Neural cell (in vitro differentiated cells): ENCODE measurements at regions not wholly inside any gene's neighbourhood (a gene's known extent, or its start where the extent isn't known, plus 50 kb on each side); places are given as distances from the start of the nearest gene placed in this dataset.

ENCODE experiments used
- H2AFZ ChIP-seq: fragments of 200-600, 300-800 bp; sonication (generic), shearing (Covaris generic); 2 replicates; pipeline ENCODE4 v1.6.0; 2014; ENCODE audit warnings: low read depth, mild to moderate bottlenecking, antibody characterized with exemption, low read length, moderate library complexity
- H3F3A ChIP-seq: fragments of 200-600 bp; shearing (Covaris generic); 2 replicates; pipeline ENCODE4 v1.6.1; 2016; ENCODE audit warnings: mild to moderate bottlenecking, moderate library complexity, mixed read lengths, antibody characterized with exemption, low read length; ENCODE audit not compliant: insufficient read depth, poor library complexity, severe bottlenecking
- H3K27ac ChIP-seq: fragments of 200-600, 300-800 bp; sonication (generic), shearing (Covaris generic); 2 replicates; pipeline ENCODE4 v1.5.1; 2014; ENCODE audit warnings: mild to moderate bottlenecking, low read length, moderate library complexity
- H3K27me3 ChIP-seq: fragments of 300-800, 200-600 bp; sonication (generic), shearing (Covaris generic); 2 replicates; pipeline ENCODE4 v1.6.0; 2014; ENCODE audit warnings: mild to moderate bottlenecking, low read depth, low read length, moderate library complexity; ENCODE audit not compliant: insufficient read depth
- H3K36me3 ChIP-seq: fragments of 300-800, 200-600 bp; sonication (generic), shearing (Covaris generic); 2 replicates; pipeline ENCODE4 v1.5.1; 2014; ENCODE audit warnings: mild to moderate bottlenecking, antibody characterized with exemption, low read length, moderate library complexity; ENCODE audit not compliant: insufficient read depth
- H3K4me2 ChIP-seq: fragments of 300-800, 200-600 bp; sonication (generic), shearing (Covaris generic); 2 replicates; pipeline ENCODE4 v1.6.0; 2014; ENCODE audit warnings: mild to moderate bottlenecking, low read length
- H3K4me3 ChIP-seq: fragments of 300-800, 200-600 bp; sonication (generic), shearing (Covaris generic); 2 replicates; pipeline ENCODE4 v1.5.1; 2014; ENCODE audit warnings: mild to moderate bottlenecking, low read length, moderate library complexity
- H3K79me2 ChIP-seq: fragments of 200-600 bp; shearing (Covaris generic); replicated peaks from 2 replicates; pipeline ENCODE4 v1.6.0; 2014; ENCODE audit warnings: mild to moderate bottlenecking, low read length, moderate library complexity; ENCODE audit not compliant: insufficient read depth
- H3K9ac ChIP-seq: fragments of 300-800, 200-600 bp; sonication (generic), shearing (Covaris generic); 2 replicates; pipeline ENCODE4 v1.6.1; 2016; ENCODE audit warnings: mild to moderate bottlenecking, low read length, mixed read lengths
- H3K9me2 ChIP-seq: fragments of 200-600 bp; shearing (Covaris generic); 2 replicates; pipeline ENCODE4 v1.6.1; 2016; ENCODE audit warnings: mild to moderate bottlenecking, low read length, mixed read lengths; ENCODE audit not compliant: insufficient read depth
- H3K9me3 ChIP-seq: fragments of 200-600, 300-800 bp; sonication (generic), shearing (Covaris generic); 2 replicates; pipeline ENCODE4 v1.6.1; 2016; ENCODE audit warnings: mild to moderate bottlenecking, mixed run types, low read length, moderate library complexity, mixed read lengths
- H4K20me1 ChIP-seq: fragments of 200-600 bp; shearing (Covaris generic); 2 replicates; pipeline ENCODE4 v1.6.1; 2016; ENCODE audit warnings: mild to moderate bottlenecking, mixed run types; ENCODE audit not compliant: insufficient read depth
- EP300 ChIP-seq: fragments of 450-650 bp; conservative IDR thresholded peaks from 2 replicates; pipeline ENCODE4 v1.6.1; 2014; ENCODE audit warnings: antibody characterized with exemption, mild to moderate bottlenecking, moderate library complexity; ENCODE audit not compliant: poor library complexity, severe bottlenecking
- EZH2 ChIP-seq: fragments of 200-600, 300-800 bp; shearing (Covaris generic), sonication (generic); IDR thresholded peaks from 2 replicates; pipeline ENCODE4 v1.6.1; 2014; ENCODE audit warnings: antibody characterized with exemption, low read length, borderline replicate concordance, mild to moderate bottlenecking; ENCODE audit not compliant: insufficient read depth, poor library complexity, severe bottlenecking
- MXI1 ChIP-seq: fragments of 450-650 bp; conservative IDR thresholded peaks from 2 replicates; pipeline ENCODE4 v1.6.1; 2014; ENCODE audit warnings: antibody characterized with exemption, mild to moderate bottlenecking; ENCODE audit not compliant: poor library complexity, severe bottlenecking
- POLR2AphosphoS5 ChIP-seq: IDR thresholded peaks from 2 replicates; pipeline ENCODE4 v1.6.1; 2012
- RAD21 ChIP-seq: fragments of 450-650 bp; conservative IDR thresholded peaks from 2 replicates; pipeline ENCODE4 v1.6.1; 2014; ENCODE audit warnings: antibody characterized with exemption, mild to moderate bottlenecking, moderate library complexity
- SMC3 ChIP-seq: fragments of 450-650 bp; conservative IDR thresholded peaks from 2 replicates; pipeline ENCODE4 v1.6.1; 2014; ENCODE audit warnings: antibody characterized with exemption, mild to moderate bottlenecking, moderate library complexity; ENCODE audit not compliant: poor library complexity
- TAF1 ChIP-seq: IDR thresholded peaks from 2 replicates; pipeline ENCODE4 v1.6.1; 2012; ENCODE audit warnings: low read depth
- TF ChIP-seq, protein P1 (sequence below): IDR thresholded peaks from 2 replicates; pipeline ENCODE4 v1.6.1; 2012; ENCODE audit warnings: borderline replicate concordance
- TF ChIP-seq, protein P2 (sequence below): fragments of 450-650 bp; IDR thresholded peaks from 2 replicates; pipeline ENCODE4 v1.5.1; 2014; ENCODE audit warnings: antibody characterized with exemption, mild to moderate bottlenecking, moderate library complexity; ENCODE audit not compliant: poor library complexity, severe bottlenecking

DNA sequence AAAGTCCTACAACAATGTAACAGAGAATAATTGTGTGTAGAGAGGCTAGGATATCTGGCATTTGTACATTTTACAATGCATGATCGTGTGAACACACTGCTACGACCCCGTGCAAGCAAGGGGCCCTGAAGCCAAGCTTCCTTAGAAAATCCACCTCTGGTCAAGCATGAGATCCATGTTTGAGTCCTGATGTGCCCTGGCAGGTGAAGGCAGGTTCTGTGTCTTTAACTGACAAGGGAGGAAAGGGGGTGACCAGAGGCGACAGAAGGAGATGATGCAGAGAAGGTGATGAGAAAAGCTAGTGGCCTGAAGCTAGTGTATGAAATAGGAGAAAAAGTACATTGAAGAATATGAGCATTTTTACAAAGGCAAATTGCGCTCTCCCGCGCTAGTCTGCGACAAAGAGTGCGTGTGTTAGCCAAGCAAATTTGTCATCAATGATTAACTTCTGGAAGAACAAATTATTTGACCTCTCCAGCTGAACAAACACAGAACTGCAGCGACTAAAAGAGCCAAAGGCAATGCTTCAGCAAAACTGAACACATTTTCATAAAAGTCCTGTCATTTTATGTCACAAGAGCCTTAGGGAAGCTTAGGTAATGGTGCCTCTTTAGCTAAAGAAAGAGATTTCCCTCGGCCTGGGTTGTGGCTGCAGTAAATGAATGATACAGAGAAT, 101.7 kb upstream of the DAPK1 start:
- no peaks in the 10 kb centered on the region for H3K79me2 ChIP-seq
- H3K9me3 ChIP-seq = no peaks in the 10 kb centered on the region
- no peak overlapping the region for H3K4me2 ChIP-seq
- TF ChIP-seq, protein P1, sequence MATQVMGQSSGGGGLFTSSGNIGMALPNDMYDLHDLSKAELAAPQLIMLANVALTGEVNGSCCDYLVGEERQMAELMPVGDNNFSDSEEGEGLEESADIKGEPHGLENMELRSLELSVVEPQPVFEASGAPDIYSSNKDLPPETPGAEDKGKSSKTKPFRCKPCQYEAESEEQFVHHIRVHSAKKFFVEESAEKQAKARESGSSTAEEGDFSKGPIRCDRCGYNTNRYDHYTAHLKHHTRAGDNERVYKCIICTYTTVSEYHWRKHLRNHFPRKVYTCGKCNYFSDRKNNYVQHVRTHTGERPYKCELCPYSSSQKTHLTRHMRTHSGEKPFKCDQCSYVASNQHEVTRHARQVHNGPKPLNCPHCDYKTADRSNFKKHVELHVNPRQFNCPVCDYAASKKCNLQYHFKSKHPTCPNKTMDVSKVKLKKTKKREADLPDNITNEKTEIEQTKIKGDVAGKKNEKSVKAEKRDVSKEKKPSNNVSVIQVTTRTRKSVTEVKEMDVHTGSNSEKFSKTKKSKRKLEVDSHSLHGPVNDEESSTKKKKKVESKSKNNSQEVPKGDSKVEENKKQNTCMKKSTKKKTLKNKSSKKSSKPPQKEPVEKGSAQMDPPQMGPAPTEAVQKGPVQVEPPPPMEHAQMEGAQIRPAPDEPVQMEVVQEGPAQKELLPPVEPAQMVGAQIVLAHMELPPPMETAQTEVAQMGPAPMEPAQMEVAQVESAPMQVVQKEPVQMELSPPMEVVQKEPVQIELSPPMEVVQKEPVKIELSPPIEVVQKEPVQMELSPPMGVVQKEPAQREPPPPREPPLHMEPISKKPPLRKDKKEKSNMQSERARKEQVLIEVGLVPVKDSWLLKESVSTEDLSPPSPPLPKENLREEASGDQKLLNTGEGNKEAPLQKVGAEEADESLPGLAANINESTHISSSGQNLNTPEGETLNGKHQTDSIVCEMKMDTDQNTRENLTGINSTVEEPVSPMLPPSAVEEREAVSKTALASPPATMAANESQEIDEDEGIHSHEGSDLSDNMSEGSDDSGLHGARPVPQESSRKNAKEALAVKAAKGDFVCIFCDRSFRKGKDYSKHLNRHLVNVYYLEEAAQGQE = peak; percentile 23
- no peak for TF ChIP-seq POLR2AphosphoS5
- H4K20me1 ChIP-seq = no peaks in the 10 kb centered on the region
- H3K36me3 ChIP-seq = no peaks in the 10 kb centered on the region
- H3K27me3 ChIP-seq = no peaks in the 10 kb centered on the region
- H2AFZ ChIP-seq = peak overlapping the region; percentile 40
- no peak overlapping the region for H3K4me3 ChIP-seq
- H3K9ac ChIP-seq = peak overlapping the region; percentile 13
- H3K27ac ChIP-seq = peak overlapping the region; percentile 49
- H3K9me2 ChIP-seq = no peaks in the 10 kb centered on the region
- no peaks in the 10 kb centered on the region for H3F3A ChIP-seq

DNA sequence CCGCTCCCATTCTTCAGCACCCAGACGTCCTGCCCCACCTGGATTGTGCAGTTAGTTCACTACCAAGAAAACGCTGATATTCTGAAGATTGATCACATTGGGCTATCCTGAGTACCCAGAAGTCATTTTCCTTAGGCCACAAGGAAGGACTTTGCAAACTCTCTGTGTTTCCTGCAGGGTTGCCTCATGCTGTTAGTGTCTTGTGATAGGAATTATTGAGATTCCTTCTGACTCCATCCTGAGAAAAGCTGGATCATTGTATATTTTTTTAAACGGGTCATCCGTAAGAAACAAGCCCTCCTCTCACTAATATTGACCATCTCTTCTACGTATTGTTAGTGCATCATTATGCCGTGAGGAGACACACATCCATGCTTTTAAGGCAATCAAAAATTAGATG, 96.0 kb upstream of the DAPK1 start:
- no peaks in the 10 kb centered on the region for H3K27me3 ChIP-seq
- no peaks in the 10 kb centered on the region for H4K20me1 ChIP-seq
- no peaks in the 10 kb centered on the region for H3K9me2 ChIP-seq
- H2AFZ ChIP-seq = no peak overlapping the region
- no peaks in the 10 kb centered on the region for H3F3A ChIP-seq
- H3K36me3 ChIP-seq = no peaks in the 10 kb centered on the region
- H3K9ac ChIP-seq = no peak overlapping the region
- no peak overlapping the region for H3K4me3 ChIP-seq
- no peak overlapping the region for H3K4me2 ChIP-seq
- no peak for TF ChIP-seq POLR2AphosphoS5
- no peaks in the 10 kb centered on the region for H3K9me3 ChIP-seq
- H3K79me2 ChIP-seq = no peaks in the 10 kb centered on the region
- H3K27ac ChIP-seq = no peak overlapping the region

DNA sequence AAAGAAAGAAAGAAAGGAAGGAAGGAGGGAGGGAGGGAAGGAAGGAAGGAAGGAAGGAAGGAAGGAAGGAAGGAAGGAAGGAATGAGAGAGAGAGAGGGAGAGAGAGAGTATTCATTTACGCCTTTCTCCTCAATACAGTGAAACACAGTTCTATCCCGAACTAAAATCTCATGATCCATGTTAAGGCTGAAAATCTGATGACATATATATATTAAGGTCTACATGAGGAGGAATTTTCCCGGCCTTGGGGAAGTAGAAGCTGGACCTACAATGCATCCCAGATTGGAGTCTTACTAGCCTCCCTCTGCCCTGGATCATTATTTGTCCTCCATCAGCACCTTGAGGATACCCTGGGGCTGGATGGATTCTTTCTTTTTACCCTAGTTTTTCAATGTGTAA, 95.1 kb upstream of the DAPK1 start:
- TF ChIP-seq TAF1 = no peak
- no peak for TF ChIP-seq SMC3
- TF ChIP-seq EP300 = no peak
- TF ChIP-seq EZH2 = no peak
- no peak for TF ChIP-seq RAD21
- TF ChIP-seq, protein P1 = no peak
- no peak for TF ChIP-seq MXI1
- TF ChIP-seq, protein P2, sequence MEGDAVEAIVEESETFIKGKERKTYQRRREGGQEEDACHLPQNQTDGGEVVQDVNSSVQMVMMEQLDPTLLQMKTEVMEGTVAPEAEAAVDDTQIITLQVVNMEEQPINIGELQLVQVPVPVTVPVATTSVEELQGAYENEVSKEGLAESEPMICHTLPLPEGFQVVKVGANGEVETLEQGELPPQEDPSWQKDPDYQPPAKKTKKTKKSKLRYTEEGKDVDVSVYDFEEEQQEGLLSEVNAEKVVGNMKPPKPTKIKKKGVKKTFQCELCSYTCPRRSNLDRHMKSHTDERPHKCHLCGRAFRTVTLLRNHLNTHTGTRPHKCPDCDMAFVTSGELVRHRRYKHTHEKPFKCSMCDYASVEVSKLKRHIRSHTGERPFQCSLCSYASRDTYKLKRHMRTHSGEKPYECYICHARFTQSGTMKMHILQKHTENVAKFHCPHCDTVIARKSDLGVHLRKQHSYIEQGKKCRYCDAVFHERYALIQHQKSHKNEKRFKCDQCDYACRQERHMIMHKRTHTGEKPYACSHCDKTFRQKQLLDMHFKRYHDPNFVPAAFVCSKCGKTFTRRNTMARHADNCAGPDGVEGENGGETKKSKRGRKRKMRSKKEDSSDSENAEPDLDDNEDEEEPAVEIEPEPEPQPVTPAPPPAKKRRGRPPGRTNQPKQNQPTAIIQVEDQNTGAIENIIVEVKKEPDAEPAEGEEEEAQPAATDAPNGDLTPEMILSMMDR = no peak
- no peak for TF ChIP-seq POLR2AphosphoS5
- no peaks in the 10 kb centered on the region for H3K9me2 ChIP-seq
- H3K4me3 ChIP-seq = no peak overlapping the region
- H3K9me3 ChIP-seq = no peaks in the 10 kb centered on the region
- no peaks in the 10 kb centered on the region for H3K27me3 ChIP-seq
- H4K20me1 ChIP-seq = no peaks in the 10 kb centered on the region
- H3K4me2 ChIP-seq = no peak overlapping the region
- no peak overlapping the region for H3K27ac ChIP-seq
- H3F3A ChIP-seq = no peaks in the 10 kb centered on the region
- H3K9ac ChIP-seq = no peak overlapping the region
- no peaks in the 10 kb centered on the region for H3K79me2 ChIP-seq
- no peaks in the 10 kb centered on the region for H3K36me3 ChIP-seq
- no peak overlapping the region for H2AFZ ChIP-seq
